ENCODE measurements at regions not wholly inside any gene's neighbourhood (a gene's known extent, or its start where the extent isn't known, plus 50 kb on each side); places are given as distances from the start of the nearest gene placed in this dataset.
"Not testable (repeated sequence)": the region's sequence is repeated elsewhere in the genome, so short reads cannot be mapped to it uniquely, and the experiment has no call there.

DNA sequence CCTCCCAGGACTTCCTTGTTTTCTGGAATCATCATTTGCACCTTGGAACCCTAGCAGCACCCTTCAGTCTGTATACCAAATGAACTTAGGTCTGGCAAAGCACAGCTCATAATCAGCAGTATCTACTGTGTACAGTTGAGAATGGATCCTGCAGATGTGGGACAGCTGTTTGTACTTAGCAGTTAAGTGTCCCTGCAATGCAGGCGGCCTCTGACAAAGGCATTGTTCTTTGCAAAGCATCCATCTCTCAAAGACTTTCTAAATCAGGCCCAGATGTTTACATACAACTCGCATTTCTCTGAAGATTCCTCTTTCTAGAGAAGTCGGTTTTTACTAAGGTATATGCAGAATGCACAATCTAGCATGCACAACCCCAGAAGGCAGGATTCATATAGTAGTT, 170.5 kb upstream of the RBM19 start:
- no peak for FAIRE-seq

DNA sequence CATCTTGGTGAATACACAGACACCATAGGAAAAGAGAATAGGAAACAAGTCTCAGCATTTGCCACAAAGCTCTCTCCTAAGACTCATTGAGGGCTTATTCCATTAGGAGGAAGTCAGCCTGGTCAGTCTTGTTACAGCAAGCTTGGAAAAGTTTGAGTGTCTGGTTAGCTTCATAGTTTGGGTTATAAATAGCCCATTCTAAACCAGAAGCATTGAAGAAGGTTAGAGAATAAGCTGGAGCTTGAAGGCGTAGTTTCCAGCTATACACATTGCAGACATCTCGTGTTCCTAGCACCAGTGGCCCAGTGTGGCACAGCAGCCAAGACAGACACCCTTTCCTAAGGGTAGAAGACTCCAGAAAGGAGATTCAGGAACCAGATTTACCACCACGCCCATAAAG, 168.8 kb upstream of the RBM19 start:
- DNase-seq (ENCODE audit: low spot score) (no peak), FAIRE-seq (no peak)

More for the DNA sequence above, 170.5 kb upstream of the RBM19 start:
- no peak for DNase-seq (ENCODE audit: low spot score)

DNA sequence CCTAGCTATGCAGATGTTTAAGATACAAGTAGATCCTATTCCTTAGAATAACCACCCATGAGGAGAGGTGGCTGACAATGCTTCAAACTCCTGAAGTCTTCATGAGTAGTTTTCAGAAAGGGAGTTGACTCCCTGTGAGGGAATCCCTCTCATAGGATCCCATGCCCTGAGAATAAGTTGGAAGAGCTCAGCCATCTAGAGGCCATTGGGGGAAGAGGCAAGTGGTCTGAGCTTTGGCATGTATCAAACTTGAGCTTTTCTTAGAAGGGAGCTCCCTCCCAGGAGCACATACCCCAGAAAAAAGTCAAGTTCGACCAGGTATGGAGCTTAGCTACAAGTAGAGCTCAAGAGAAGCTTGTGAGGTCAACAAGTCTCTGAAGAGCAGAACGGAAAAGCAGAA, 165.7 kb upstream of the RBM19 start:
- FAIRE-seq = no peak
- no peak for DNase-seq (ENCODE audit: low spot score)

DNA sequence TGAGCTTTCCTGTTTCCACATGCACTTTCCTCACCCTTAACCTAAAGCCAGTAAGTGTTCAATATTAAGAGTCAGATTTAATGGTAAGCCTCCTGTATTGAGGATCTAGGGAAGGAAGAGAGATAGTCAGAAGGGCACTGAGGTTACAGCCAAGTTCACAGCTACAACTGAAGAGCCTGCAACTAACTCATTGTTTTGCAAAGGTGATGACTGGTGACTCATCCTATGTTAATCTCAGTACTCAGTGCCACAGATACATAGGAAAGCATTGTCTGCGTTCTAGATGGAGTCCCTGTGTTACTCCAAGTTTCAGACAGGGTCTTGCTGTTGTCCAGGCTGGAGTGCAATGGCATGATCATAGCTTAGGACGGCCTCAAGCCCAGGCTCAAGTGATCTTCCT, 157.0 kb upstream of the RBM19 start:
- DNase-seq (ENCODE audit: low spot score) (peak; percentile 15), FAIRE-seq (no peak)

DNA sequence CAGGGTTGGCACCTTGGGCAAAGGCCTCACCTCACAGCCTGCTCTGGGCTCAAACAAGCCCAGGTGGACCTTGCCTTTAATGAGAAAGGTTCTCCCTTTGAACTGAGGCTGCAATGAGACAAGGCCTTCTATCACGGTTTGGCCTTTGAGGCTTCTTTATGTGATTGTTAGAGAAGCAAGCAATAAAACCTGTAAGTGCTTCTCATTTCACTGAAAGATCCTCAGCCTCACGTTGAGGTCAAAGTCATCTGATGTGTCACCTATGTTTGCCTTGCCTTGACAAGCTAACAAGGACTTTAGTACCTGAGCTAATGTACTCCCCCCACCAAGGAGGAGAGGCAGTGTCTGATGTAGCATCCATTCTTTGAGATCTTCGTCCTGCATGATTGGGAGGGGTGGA, 155.9 kb upstream of the RBM19 start:
- FAIRE-seq (no peak), DNase-seq (ENCODE audit: low spot score) (no peak)

DNA sequence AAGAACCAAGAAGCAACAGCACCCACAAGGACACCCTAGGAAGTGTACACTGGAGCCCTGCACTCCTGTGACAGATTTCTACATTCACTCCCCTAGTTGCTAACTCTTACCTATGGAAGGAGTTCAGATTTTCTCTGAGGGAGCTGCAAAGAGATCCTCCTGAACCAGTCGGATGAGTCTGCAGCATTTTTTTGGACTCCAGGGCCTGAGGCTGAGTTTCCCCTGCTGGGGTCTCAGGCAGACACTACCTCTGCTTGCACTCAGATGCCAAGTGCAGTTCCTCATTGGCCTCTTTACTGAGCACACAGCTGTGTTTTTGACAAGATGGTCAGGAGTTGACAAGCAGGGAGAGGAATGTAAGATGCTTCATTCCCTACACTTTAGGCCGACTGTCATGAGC, 153.2 kb upstream of the RBM19 start:
- no peak for FAIRE-seq
- no peak for DNase-seq (ENCODE audit: low spot score)

DNA sequence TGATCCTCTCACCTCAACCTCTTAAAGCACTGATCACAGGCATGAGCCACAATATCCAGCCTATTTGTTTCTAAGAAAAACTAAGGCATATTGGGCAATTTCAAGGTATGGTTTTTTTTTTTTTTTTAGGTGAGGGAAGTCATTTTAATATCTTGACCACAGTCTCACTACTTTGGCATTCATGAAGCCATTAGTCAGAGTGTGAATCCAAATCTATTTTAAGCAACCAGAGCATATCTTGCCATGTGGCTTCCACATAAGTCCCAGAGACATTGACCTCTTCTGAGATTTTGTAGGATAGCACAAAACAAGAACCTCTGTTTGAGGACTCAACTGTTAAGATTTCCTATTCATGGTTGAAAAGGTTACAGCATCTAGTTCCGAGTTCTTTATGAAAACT, 130.3 kb upstream of the RBM19 start:
- no peak for FAIRE-seq
- peak; percentile 35 for DNase-seq (ENCODE audit: low spot score)

DNA sequence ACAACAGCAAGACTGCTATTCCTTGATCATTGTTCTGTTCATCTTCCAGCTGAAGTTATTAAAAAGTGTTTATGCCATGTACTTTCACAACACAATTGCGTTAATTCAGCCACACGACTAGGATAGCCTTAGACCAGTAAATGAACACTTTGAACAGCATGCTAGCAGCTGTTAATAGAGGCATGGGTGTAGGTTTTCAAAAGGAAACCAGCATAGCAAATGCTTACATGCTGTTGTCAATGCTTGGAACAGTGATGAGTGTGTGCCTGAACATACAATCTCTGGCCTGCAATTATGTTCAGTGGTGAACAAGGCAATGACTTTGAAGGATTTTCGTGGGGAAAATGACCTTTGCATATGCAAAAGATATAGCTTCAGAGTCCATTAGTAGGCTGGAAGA, 127.4 kb upstream of the RBM19 start:
- DNase-seq (ENCODE audit: low spot score) (no peak), FAIRE-seq (no peak)

DNA sequence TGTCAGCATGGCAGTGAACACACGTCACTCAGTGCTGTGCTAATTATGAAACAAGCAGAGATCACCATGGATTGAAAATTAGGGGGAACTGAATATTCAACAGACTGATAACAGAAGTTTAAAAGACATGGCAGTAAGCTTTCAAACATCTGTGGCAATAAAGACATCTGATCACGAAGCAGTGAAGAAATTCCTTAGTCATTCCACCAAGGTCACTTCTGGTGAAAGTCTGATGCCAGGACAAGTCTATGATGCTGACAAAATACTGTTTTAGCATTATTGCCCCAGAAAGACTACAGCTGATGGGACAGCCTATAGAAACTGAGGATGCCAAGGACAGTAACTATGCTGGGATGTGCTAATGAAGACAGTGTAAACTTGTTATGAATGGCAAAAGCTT, 126.9 kb upstream of the RBM19 start:
- no peak for FAIRE-seq
- no peak for DNase-seq (ENCODE audit: low spot score)

DNA sequence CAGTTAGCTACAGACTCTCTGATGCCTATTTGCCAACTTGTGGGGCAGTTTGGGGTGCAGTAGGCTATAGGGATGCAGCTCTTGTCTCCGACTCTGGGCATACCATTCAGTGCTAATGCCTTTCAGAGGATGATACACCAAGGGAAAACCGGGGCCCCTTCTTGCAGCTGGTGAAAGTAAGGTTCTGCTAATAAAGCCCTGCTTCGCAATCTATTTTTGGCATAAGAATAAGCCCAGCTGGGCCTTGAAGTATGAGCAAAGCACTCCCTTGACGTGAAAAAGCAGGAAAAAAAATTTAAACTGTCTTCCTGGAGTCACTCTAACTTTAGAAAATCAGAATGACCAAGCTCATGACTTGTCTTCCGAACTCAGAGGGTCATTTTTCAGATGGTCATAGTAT, 124.1 kb upstream of the RBM19 start:
- DNase-seq (ENCODE audit: low spot score) (no peak), FAIRE-seq (no peak)

DNA sequence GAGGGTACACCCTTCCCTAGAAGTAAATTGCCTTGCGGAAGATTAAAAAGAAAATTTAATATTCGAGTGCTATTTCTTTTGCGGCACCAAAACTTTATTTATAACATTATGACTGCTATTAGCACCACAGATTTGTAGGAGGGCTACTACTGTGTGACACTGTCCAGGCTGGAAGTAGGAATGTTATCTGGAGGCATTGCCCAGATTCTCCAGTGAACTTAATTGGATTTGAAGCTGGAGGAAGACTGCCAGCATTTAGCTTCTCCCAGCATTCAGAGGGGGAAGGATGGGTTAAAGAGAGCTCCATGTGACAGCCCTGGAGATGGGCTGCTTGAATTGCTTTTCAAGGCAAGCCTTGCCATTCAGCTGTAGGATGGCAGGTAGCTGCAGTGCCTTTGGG, 107.0 kb upstream of the RBM19 start:
- FAIRE-seq (no peak), DNase-seq (ENCODE audit: low spot score) (no peak)

DNA sequence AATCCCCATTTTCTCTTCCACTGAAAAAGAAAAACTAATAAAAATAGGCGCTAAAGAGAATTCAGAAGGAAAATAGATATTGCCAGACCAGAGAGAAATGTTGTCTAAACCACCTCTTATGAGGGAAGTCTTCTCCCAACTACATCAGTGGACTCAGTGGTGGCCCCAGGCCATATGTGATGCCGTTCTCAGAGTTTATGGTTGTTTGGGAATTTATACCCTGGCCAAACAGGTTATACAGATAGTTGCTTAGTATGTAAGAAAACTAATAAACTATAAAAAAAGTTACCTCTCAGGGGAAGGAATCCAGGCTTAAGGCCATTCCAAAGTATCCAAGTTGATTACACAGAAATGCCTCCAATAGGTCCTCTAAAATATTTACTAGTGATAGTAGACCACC, 103.4 kb upstream of the RBM19 start:
- no peak for DNase-seq (ENCODE audit: low spot score)
- FAIRE-seq = no peak

DNA sequence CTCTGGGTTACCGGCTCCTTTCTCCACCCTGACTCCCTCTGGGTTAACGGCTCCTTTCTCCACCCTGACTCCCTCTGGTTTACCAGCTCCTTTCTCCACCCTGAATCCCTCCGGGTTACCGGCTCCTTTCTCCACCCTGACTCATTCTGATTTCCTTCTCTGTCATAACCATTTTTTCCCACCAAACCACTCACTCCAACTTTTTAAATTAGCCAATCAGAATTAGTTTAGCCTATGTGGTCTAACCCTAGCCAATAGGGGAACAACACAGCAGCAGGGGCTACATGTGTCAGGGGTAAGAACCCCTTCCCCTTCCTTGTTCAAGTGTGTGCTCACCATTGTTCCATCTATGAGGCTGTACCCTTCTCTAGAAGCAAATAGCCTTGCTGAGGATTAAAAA, 98.4 kb upstream of the RBM19 start:
- DNase-seq (ENCODE audit: low spot score) (no peak), FAIRE-seq (no peak)

DNA sequence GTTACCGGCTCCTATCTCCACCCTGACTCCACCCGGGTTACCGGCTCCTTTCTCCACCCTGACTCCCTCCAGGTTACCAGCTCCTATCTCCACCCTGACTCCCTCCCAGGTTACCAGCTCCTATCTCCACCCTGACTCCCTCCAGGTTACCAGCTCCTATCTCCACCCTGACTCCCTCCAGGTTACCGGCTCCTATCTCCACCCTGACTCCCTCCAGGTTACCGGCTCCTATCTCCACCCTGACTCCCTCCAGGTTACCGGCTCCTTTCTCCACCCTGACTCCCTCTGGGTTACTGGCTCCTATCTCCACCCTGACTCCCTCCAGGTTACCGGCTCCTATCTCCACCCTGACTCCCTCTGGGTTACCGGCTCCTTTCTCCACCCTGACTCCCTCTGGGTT, 97.9 kb upstream of the RBM19 start:
- DNase-seq (ENCODE audit: low spot score) = not testable (repeated sequence)

DNA sequence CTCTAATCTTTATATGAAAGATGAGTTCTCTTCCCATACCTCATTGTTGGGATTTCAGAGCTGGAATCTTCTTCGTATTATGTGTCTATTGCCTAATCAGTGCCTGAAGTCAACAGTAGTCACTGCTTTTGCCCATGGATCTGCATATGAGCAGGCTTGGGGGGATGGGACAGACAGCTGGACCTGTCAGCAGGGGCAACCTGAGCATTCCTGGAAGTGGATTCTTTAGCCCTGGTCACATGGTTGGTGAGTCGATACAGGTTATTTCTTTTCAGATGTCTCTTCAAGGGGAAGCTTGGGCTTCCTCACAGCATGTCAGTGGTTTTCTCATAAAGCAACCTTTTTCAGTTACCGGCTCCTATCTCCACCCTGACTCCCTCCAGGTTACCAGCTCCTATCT, 97.3 kb upstream of the RBM19 start:
- DNase-seq (ENCODE audit: low spot score) (no peak), FAIRE-seq (no peak)

More for the DNA sequence above, 97.9 kb upstream of the RBM19 start:
- not testable (repeated sequence) for FAIRE-seq

DNA sequence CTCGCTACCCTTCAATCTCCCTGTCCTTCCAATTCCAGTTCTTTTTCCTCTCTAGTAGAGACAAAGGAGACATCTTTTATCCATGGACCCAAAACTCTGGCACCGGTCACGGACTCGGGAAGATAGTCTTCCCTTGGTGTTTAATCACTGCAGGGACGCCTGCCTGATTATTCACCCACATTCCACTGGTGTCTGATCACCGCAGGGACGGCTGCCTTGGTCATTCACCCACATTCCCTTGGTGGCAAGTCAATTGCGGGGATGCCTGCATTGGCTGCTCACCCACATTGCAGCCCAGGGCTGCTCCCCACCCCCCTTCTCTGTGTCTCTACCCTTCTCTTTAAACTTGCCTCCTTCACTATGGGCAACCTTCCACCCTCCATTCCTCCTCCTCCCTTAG, 90.2 kb upstream of the RBM19 start:
- DNase-seq (ENCODE audit: low spot score); FAIRE-seq: not testable (repeated sequence)

DNA sequence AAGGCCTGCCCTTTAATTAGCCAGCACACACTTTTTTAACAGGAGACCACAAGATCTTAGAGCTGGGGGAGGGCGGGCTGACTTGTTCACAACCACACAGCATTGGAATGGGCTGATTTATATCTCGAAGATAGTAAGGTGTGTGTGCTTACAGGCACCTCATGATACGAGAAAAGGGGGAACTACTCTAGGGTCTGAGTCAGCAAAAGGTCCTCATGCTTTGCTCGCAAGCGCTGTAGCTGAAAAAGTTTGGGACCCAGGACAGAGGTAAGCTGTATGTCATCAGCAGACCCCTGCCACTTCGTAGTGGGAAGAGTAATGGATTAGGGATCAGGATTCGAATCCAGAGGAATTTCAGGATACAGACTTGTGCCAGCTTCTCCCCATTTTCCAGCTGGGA, 88.9 kb upstream of the RBM19 start:
- DNase-seq (ENCODE audit: low spot score) (no peak), FAIRE-seq (no peak)

DNA sequence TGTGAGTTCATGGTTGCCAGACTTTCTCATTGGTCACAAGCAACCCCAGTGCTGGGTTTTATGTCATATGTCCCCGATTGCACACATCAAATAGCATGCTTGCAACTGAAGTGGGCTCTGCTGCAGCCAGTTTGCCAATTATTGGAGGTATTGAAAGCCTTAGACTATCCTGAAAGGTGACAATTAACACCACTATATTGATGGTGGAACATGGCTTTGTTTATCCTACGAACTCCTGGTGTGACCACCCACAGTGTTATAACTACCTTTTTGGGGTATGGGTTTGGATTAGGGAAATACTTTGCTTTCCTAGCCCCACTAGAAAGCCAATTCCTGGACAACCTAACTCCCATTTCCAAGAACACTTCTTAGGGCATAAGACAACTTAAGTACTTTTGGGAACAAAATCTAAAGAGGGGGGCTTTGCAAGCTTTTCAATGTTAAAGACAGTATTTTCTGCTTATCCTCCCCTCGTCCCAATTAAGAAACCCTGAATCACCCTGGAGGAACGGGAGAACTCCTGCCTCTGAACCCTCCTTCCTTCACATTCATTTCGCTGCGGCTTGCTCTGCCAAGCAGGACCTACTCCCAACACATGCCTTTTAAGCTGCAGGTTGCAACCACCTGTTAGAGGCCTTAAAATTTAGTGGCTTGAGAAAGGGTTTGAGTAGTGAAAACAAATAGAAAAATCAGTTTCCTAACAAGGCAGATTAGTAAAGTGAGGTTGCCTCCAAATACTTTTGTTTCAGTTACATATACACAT, 80.3 kb upstream of the RBM19 start:
- DNase-seq (ENCODE audit: low spot score) = no peak
- FAIRE-seq = no peak

DNA sequence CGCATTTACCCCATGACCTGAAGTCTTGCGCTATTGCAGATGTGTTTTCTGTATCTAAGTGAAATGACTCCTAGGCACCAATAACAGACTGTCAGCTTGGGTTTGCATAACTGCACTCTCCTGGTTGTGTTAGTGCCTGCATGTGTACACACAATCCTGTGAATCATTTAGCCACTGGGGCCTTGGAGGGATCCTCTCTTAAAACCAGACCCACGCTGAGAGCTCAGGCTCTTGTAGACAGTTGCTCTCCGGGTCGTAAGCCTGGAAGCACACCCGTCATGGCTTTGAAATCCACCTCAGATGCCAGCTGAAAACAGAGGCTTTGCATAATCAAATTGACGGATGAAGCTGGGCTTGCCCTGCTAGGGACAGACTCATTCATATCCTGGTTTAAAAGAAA, 79.2 kb upstream of the RBM19 start:
- no peak for DNase-seq (ENCODE audit: low spot score)
- FAIRE-seq = no peak

DNA sequence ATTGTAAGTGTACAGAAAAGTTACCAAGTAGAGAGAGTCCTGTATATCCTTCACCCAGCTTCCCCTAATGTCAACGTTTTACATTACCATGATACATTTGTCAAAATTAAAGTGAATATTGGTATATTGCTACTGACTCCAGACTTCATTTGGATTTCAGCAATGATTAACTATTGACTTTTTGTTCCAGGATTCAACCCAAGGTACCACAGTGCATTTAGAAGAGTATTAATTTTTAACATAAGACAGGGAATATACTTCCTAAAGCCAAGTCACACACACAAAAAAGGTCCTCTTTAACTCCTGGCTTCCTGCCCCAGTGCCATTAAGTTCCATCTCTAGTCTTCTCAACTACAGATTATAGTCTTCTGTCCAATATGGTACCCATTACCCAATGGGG, 75.5 kb upstream of the RBM19 start:
- no peak for FAIRE-seq
- DNase-seq (ENCODE audit: low spot score) = no peak

DNA sequence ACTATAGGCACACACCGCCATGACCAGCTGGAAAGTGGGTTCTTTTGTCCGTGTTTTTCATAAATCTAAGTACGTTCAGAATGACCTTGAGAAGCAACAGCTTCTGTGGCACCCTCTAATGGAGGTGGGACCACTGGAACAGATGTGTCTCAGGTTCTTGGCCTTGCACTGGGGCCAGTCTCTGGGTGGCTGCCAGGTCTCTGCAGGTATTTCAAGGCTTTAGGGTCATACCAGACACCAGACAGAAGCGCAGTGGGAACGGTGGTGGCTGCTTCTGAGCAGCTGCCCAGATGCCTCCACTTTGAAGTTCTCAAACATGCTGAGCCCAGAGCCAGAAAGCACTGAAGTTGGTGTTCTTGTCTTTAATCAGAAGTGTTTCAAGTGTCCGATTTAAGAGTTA, 75.0 kb upstream of the RBM19 start:
- FAIRE-seq (no peak), DNase-seq (ENCODE audit: low spot score) (no peak)

DNA sequence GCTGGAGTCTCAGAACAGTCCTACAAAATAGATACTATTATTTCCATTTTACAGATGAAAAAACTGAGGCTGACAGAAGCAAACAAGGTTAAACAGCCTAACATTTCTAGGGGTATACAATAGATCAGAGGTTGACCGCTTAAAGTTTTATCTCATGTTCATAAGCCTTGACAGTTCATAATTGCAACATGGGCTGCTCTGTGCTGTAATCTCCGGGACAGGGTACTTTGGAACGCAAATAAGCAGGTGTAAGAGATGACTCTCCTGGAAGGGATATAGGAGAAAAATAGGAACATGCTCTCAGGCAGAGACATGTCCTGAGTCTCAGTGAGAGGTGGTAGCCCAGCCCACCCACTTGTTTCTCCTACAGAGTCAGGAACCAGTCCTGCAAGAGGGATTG, 72.8 kb upstream of the RBM19 start:
- FAIRE-seq = no peak
- DNase-seq (ENCODE audit: low spot score) = no peak

DNA sequence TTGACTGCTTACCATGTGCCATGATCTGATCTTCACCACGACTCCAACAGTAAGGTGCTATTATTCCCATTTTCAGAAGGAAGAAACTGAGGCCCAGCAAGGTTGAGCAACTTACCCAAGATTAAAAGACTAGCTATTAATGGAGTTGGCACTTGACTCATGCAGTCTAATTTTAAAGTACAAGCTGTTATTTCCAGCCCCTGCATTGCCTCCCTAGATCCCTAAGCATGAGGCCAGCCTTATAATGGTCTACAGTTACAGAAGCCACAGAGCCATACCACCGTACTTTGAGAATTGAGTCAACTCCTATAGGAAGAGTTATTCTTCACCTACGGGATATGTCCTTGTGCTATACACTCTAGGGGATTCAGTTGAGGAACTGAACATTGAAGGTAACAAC, 66.7 kb upstream of the RBM19 start:
- DNase-seq (ENCODE audit: low spot score) (no peak), FAIRE-seq (no peak)

DNA sequence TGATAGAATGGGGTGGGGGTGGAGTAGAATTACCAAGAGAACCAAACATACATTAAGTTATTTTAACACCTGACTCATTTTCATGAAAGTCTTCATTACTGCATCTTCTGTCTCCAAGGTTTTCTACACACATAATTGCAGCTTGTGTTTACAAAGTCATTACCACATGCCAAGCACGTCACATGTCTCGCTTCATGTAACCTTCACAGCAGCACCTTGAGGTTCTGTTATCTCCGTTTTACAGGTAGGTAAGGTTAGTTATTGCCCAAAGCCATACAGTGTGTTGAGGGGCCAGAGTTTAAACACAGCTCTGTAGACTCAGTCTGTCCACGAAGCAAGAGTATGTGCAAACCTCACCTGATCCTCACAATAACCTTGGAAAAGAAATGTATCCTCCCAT, 64.3 kb upstream of the RBM19 start:
- DNase-seq (ENCODE audit: low spot score) = no peak
- no peak for FAIRE-seq

Data from urothelium cell line (cell line).